SK-N-MC (cell line): ENCODE measurements at regions not wholly inside any gene's neighbourhood (a gene's known extent, or its start where the extent isn't known, plus 50 kb on each side); places are given as distances from the start of the nearest gene placed in this dataset.
"Not testable (repeated sequence)": the region's sequence is repeated elsewhere in the genome, so short reads cannot be mapped to it uniquely, and the experiment has no call there.

ENCODE experiments used
- EZH2 ChIP-seq: fragments of 200-600 bp; sonication (generic); IDR thresholded peaks from one replicate; pipeline ENCODE4 v1.6.1; 2017; ENCODE audit warnings: antibody characterized with exemption
- POLR2AphosphoS5 ChIP-seq: IDR thresholded peaks from 2 replicates; pipeline ENCODE4 v1.6.1; 2012; ENCODE audit warnings: mild to moderate bottlenecking, low read depth, low read length, borderline replicate concordance

GRCh38 chr4:149039786-149040185 lies 597.6 kb upstream of the NR3C2 start:
- not testable (repeated sequence) for TF ChIP-seq EZH2, POLR2AphosphoS5
